ENCODE measurements at regions not wholly inside any gene's neighbourhood (a gene's known extent, or its start where the extent isn't known, plus 50 kb on each side); places are given as distances from the start of the nearest gene placed in this dataset.

- DNase-seq (ENCODE audit: insufficient read length, low spot score) = no peak
- FAIRE-seq = no peak
- TF ChIP-seq CTCF (IDR thresholded peaks at IDR 0.05; ENCODE audit: insufficient read depth, missing control alignments) = peak; percentile 60
These were observed 429.7 kb downstream of the ETS1 start for GRCh38 chr11:128157423-128158298.

- no peak for FAIRE-seq
- DNase-seq (ENCODE audit: insufficient read length, low spot score) = no peak
- TF ChIP-seq CTCF (IDR thresholded peaks at IDR 0.05; ENCODE audit: insufficient read depth, missing control alignments) = no peak
These were observed 430.9 kb downstream of the ETS1 start for GRCh38 chr11:128156486-128156885.

- FAIRE-seq (no peak), DNase-seq (ENCODE audit: insufficient read length, low spot score) (no peak)
- no peak for TF ChIP-seq CTCF (IDR thresholded peaks at IDR 0.05; ENCODE audit: insufficient read depth, missing control alignments)
These were observed 431.8 kb downstream of the ETS1 start for GRCh38 chr11:128155590-128155989.

GRCh38 chr11:128153697-128154048 lies 433.7 kb downstream of the ETS1 start:
- DNase-seq (ENCODE audit: insufficient read length, low spot score) (no peak), FAIRE-seq (no peak)
- TF ChIP-seq CTCF (IDR thresholded peaks at IDR 0.05; ENCODE audit: insufficient read depth, missing control alignments) = no peak

- DNase-seq (ENCODE audit: insufficient read length, low spot score) = no peak
- FAIRE-seq = no peak
- no peak for TF ChIP-seq CTCF (IDR thresholded peaks at IDR 0.05; ENCODE audit: insufficient read depth, missing control alignments)
These were observed 434.3 kb downstream of the ETS1 start for GRCh38 chr11:128152796-128153696.

GRCh38 chr11:128151780-128152179 lies 435.6 kb downstream of the ETS1 start:
- TF ChIP-seq CTCF (IDR thresholded peaks at IDR 0.05; ENCODE audit: insufficient read depth, missing control alignments) = no peak
- no peak for FAIRE-seq
- DNase-seq (ENCODE audit: insufficient read length, low spot score) = no peak
